NK-92 treated with Interleukin-12 subunit alpha and Interleukin-12 subunit beta, amount 100 ng/mL, for 24 hours (cell line): ENCODE measurements at regions not wholly inside any gene's neighbourhood (a gene's known extent, or its start where the extent isn't known, plus 50 kb on each side); places are given as distances from the start of the nearest gene placed in this dataset.
"Not testable (repeated sequence)": the region's sequence is repeated elsewhere in the genome, so short reads cannot be mapped to it uniquely, and the experiment has no call there.

Source experiments
- DNase-seq: peaks from one replicate; lab custom pipeline; 2025; lab: John Stamatoyannopoulos, UW

- no peak for DNase-seq
Observed at GRCh38 chr10:107517811-107518210, 353.3 kb upstream of the SORCS1 start.

GRCh38 chr10:107516349-107516748 is 351.8 kb upstream of the SORCS1 start:
- no peak for DNase-seq

GRCh38 chr10:107504011-107504410 is 339.5 kb upstream of the SORCS1 start:
- not testable (repeated sequence) for DNase-seq

GRCh38 chr10:107502229-107502985 is 337.9 kb upstream of the SORCS1 start:
- no peak for DNase-seq

- no peak for DNase-seq
Observed at GRCh38 chr10:107498983-107499382, 334.5 kb upstream of the SORCS1 start.

GRCh38 chr10:107497024-107497423 is 332.5 kb upstream of the SORCS1 start:
- no peak for DNase-seq

- no peak for DNase-seq
Observed at GRCh38 chr10:107496594-107496993, 332.1 kb upstream of the SORCS1 start.

- DNase-seq: no peak
Observed at GRCh38 chr10:107492389-107492788, 327.9 kb upstream of the SORCS1 start.

- no peak for DNase-seq
Observed at GRCh38 chr10:107490389-107490788, 325.9 kb upstream of the SORCS1 start.

- no peak for DNase-seq
Observed at GRCh38 chr10:107487284-107487683, 322.8 kb upstream of the SORCS1 start.

- DNase-seq: no peak
Observed at GRCh38 chr10:107485019-107485418, 320.5 kb upstream of the SORCS1 start.

GRCh38 chr10:107481881-107482280 is 317.4 kb upstream of the SORCS1 start:
- no peak for DNase-seq

- DNase-seq: no peak
Observed at GRCh38 chr10:107481224-107481623, 316.7 kb upstream of the SORCS1 start.

- no peak for DNase-seq
Observed at GRCh38 chr10:107480781-107481180, 316.3 kb upstream of the SORCS1 start.

GRCh38 chr10:107477266-107477665 is 312.8 kb upstream of the SORCS1 start:
- DNase-seq: no peak

GRCh38 chr10:107476408-107476807 is 311.9 kb upstream of the SORCS1 start:
- no peak for DNase-seq

- no peak for DNase-seq
Observed at GRCh38 chr10:107474650-107475049, 310.1 kb upstream of the SORCS1 start.

GRCh38 chr10:107473225-107473624 is 308.7 kb upstream of the SORCS1 start:
- no peak for DNase-seq

- no peak for DNase-seq
Observed at GRCh38 chr10:107471911-107472310, 307.4 kb upstream of the SORCS1 start.

GRCh38 chr10:107453561-107453960 is 289.1 kb upstream of the SORCS1 start:
- DNase-seq: no peak

- DNase-seq: no peak
Observed at GRCh38 chr10:107451047-107451446, 286.5 kb upstream of the SORCS1 start.

GRCh38 chr10:107450056-107450455 is 285.6 kb upstream of the SORCS1 start:
- DNase-seq: no peak

- no peak for DNase-seq
Observed at GRCh38 chr10:107444443-107444842, 279.9 kb upstream of the SORCS1 start.

GRCh38 chr10:107443813-107444212 is 279.3 kb upstream of the SORCS1 start:
- DNase-seq: no peak
